Activated CD4-positive, alpha-beta memory T cell treated with anti-CD3 and anti-CD28 coated beads for 36 hours (primary cell): ENCODE measurements at regions not wholly inside any gene's neighbourhood (a gene's known extent, or its start where the extent isn't known, plus 50 kb on each side); places are given as distances from the start of the nearest gene placed in this dataset.

Experiments
- CTCF ChIA-PET: fragments of 350-600 bp; sonication (Branson Sonifier 250); formaldehyde crosslinking; loops from one replicate; lab custom pipeline; 2021; ENCODE audit warnings: antibody characterized with exemption, inconsistent platforms; lab: Charles Lee
- POLR2A ChIA-PET: fragments of 350-600 bp; sonication (Branson Sonifier 250); formaldehyde crosslinking; loops from one replicate; lab custom pipeline; 2021; ENCODE audit warnings: antibody characterized with exemption; lab: Charles Lee
- DNase-seq: peaks from one replicate; pipeline ENCODE4 v3.0.0-alpha.2; 2020
- H3K27ac Mint-ChIP-seq: one replicate; pipeline ENCODE4 v1.8.0; 2021; ENCODE audit warnings: mixed read lengths
- H3K27me3 Mint-ChIP-seq: one replicate; pipeline ENCODE4 v1.8.0; 2021; ENCODE audit warnings: mixed read lengths
- H3K36me3 Mint-ChIP-seq: one replicate; pipeline ENCODE4 v1.8.0; 2021; ENCODE audit warnings: mixed read lengths
- H3K4me1 Mint-ChIP-seq: one replicate; pipeline ENCODE4 v1.8.0; 2021; ENCODE audit warnings: low read depth, mixed read lengths
- H3K4me3 Mint-ChIP-seq: one replicate; pipeline ENCODE4 v1.8.0; 2021; ENCODE audit warnings: mild to moderate bottlenecking, mixed read lengths
- H3K9me3 Mint-ChIP-seq: one replicate; pipeline ENCODE4 v1.8.0; 2021; ENCODE audit warnings: mixed read lengths
- intact Hi-C: fragments of 100-400 bp; cut with micrococcal nuclease; formaldehyde crosslinking; loops from one replicate; pipeline ENCODE4 v1.15.1; 2023

DNA sequence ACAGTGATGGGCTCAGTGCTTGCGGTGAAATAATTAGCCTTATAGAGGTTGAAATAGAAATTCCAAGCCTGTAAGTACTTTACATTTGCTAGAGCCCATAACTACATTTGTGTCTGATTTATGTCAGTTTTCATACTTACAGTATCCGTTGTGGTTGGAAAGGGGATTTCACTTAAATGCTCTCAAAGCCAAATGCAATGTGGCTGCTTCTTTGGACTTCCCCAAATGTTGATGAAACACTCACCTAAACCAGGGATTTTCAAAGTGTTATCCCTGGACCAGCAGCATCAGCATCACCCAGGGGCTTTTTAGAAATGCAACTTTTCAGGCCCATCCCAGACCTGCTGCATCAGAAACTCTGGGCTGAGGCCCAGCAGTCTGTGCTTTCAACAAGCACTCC, 378.7 kb downstream of the MCTP2 start:
- H3K4me3 Mint-ChIP-seq: no peak overlapping the region
- H3K4me1 Mint-ChIP-seq: peaks cover 10% of the 10 kb centered on the region
- no peak overlapping the region for H3K27ac Mint-ChIP-seq
- intact Hi-C loops: loop anchor here (1.0 kb wide), 1 partner anchor 26 kb away; no protein-coding TSS in a partner anchor
- H3K36me3 Mint-ChIP-seq: no peaks in the 10 kb centered on the region
- H3K9me3 Mint-ChIP-seq: no peaks in the 10 kb centered on the region
- peaks cover 33% of the 10 kb centered on the region for H3K27me3 Mint-ChIP-seq
- no peak for DNase-seq
- CTCF ChIA-PET: no interaction called here
- POLR2A ChIA-PET: no interaction called here

DNA sequence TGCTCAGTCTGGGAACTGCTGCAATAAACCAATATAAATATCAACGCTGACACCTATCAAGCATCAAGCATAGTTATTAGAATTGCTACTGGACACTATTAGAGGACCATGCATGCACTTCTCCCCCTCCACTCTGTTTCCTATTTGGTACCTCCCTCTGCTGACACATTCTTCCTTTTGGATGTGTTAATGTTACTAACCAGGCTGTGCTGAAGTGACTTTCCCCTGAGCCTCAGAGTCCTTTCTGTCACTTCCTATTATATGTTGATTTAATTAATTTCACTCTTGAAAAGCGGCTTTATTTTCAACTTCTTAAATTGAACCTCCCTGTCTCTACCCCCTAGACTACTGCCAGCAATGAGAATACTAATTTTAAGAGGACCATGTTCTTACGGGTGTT, 379.1 kb downstream of the MCTP2 start:
- no peaks in the 10 kb centered on the region for H3K9me3 Mint-ChIP-seq
- H3K36me3 Mint-ChIP-seq: no peaks in the 10 kb centered on the region
- H3K27ac Mint-ChIP-seq: no peak overlapping the region
- H3K4me3 Mint-ChIP-seq: no peak overlapping the region
- intact Hi-C loops: loop anchor here (1.0 kb wide), 1 partner anchor 26 kb away; no protein-coding TSS in a partner anchor
- DNase-seq: no peak
- peaks cover 29% of the 10 kb centered on the region for H3K27me3 Mint-ChIP-seq
- ChIA-PET POLR2A (no interaction called here), CTCF (no interaction called here)
- H3K4me1 Mint-ChIP-seq: peaks cover 10% of the 10 kb centered on the region

DNA sequence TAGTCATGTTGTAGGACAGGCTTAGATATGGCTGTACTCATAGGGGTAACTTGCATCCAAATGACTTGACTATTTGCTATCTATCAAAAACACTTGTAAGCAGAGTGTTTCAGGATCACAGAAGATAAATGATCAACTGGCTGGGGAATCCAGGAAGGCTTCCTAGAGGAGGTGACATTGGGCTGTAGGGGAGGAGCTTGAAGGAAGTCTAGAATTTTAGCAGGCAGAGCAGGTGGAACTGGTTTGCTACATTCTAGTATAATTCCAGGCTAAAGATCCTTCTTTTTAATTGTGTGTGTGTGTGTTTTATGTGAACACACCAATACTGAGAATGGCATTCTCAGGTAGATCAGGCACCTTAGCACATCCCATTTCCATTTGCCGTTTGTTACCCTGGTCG, 380.3 kb downstream of the MCTP2 start:
- intact Hi-C loops: no loop called here
- no peaks in the 10 kb centered on the region for H3K9me3 Mint-ChIP-seq
- CTCF ChIA-PET: no interaction called here
- H3K4me1 Mint-ChIP-seq: peaks cover 10% of the 10 kb centered on the region
- H3K27me3 Mint-ChIP-seq: peaks cover 21% of the 10 kb centered on the region
- no peak overlapping the region for H3K27ac Mint-ChIP-seq
- no peaks in the 10 kb centered on the region for H3K36me3 Mint-ChIP-seq
- DNase-seq: no peak
- POLR2A ChIA-PET: no interaction called here
- no peak overlapping the region for H3K4me3 Mint-ChIP-seq

DNA sequence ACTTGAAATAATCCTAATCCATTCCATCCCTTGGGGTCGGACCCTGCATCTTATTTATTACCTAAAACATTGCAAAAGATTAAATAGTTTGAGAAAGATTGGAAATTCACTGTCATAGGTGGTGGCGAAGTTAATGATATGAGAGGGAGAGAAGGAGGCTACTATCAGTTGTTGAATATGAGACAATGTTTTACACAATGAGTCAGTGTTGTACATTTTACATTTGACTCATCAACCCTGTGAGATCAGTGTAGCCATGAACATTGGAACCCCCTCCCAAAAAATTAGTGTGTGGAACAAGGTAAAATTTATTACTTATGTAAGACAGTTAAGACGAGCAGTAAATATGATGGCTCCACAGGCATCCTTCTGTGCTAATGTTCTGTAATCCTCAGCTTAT, 384.3 kb downstream of the MCTP2 start:
- Mint-ChIP-seq H3K36me3 (no peaks in the 10 kb centered on the region), H3K9me3 (no peaks in the 10 kb centered on the region), H3K27ac (no peak overlapping the region), H3K4me1 (no peaks in the 10 kb centered on the region), H3K27me3 (peaks cover 14% of the 10 kb centered on the region), H3K4me3 (no peak overlapping the region)
- ChIA-PET POLR2A (no interaction called here), CTCF (no interaction called here)
- no peak for DNase-seq
- intact Hi-C loops: no loop called here

DNA sequence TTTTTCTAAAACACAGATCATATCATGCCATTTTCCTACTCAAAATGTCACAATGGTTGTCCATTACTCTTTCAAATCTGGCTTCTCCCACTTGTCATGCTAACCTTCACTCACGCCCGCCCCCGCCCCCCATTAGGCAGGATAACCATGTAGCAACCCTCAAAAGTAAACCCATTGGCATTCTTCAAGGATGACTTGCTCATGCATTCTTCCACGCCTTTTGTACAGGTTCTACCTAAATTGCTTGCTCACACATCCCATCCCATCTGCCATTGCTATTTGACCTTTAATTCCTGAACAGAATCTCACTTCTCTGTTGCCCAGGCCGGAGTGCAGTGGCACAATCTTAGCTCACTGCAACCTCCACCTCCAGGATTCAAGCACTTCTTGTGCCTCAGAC, 389.3 kb downstream of the MCTP2 start:
- Mint-ChIP-seq H3K4me3 (no peak overlapping the region), H3K9me3 (no peaks in the 10 kb centered on the region), H3K27me3 (peaks cover 3% of the 10 kb centered on the region), H3K27ac (no peak overlapping the region), H3K36me3 (no peaks in the 10 kb centered on the region), H3K4me1 (no peaks in the 10 kb centered on the region)
- intact Hi-C loops: no loop called here
- no peak for DNase-seq
- ChIA-PET POLR2A (no interaction called here), CTCF (no interaction called here)

GRCh38 chr15:94621736-94622135, 390.4 kb downstream of the MCTP2 start:
- no peak overlapping the region for H3K27ac Mint-ChIP-seq
- intact Hi-C loops: no loop called here
- no peaks in the 10 kb centered on the region for H3K9me3 Mint-ChIP-seq
- H3K4me3 Mint-ChIP-seq: no peak overlapping the region
- ChIA-PET CTCF (no interaction called here), POLR2A (no interaction called here)
- DNase-seq: no peak
- peaks cover 3% of the 10 kb centered on the region for H3K27me3 Mint-ChIP-seq
- no peaks in the 10 kb centered on the region for H3K4me1 Mint-ChIP-seq
- no peaks in the 10 kb centered on the region for H3K36me3 Mint-ChIP-seq

- no peak for DNase-seq
- ChIA-PET POLR2A (no interaction called here), CTCF (no interaction called here)
- intact Hi-C loops: no loop called here
- H3K27me3 Mint-ChIP-seq: no peaks in the 10 kb centered on the region
- H3K27ac Mint-ChIP-seq: no peak overlapping the region
- peaks cover 6% of the 10 kb centered on the region for H3K4me1 Mint-ChIP-seq
- H3K36me3 Mint-ChIP-seq: no peaks in the 10 kb centered on the region
- H3K9me3 Mint-ChIP-seq: no peaks in the 10 kb centered on the region
- no peak overlapping the region for H3K4me3 Mint-ChIP-seq
These were observed 395.6 kb downstream of the MCTP2 start for GRCh38 chr15:94626949-94627348.

- DNase-seq: no peak
- intact Hi-C loops: no loop called here
- POLR2A ChIA-PET: no interaction called here
These were observed 400.2 kb downstream of the MCTP2 start for GRCh38 chr15:94631608-94632007.

GRCh38 chr15:94638183-94638582, 406.8 kb downstream of the MCTP2 start:
- CTCF ChIA-PET: no interaction called here
- H3K36me3 Mint-ChIP-seq: no peaks in the 10 kb centered on the region

More at GRCh38 chr15:94631608-94632007, 400.2 kb downstream of the MCTP2 start:
- Mint-ChIP-seq H3K4me1 (peaks cover 7% of the 10 kb centered on the region), H3K4me3 (no peak overlapping the region), H3K27me3 (no peaks in the 10 kb centered on the region), H3K36me3 (no peaks in the 10 kb centered on the region), H3K27ac (no peak overlapping the region), H3K9me3 (no peaks in the 10 kb centered on the region)
- CTCF ChIA-PET: no interaction called here

DNA sequence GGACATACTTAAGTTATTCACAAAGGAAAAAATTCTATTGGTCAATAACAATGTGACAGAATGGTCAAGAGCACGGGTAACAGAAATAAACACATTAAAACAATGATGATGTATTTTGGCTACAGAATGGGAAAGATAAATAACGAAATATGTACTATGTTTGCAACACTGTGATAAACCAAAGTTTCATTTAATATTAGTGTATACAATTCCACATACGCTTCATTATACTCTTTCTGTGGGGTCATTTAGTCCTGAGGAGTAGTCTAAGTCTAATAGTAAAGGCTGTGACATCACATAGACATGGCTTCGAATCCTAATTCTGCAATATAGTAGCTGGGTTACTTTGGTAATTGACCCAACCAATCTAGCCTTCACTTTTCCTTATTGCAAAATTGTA, 408.3 kb downstream of the MCTP2 start:
- DNase-seq: no peak
- H3K27ac Mint-ChIP-seq: no peak overlapping the region
- no peaks in the 10 kb centered on the region for H3K36me3 Mint-ChIP-seq
- H3K4me3 Mint-ChIP-seq: no peak overlapping the region
- H3K27me3 Mint-ChIP-seq: peaks cover 7% of the 10 kb centered on the region
- H3K4me1 Mint-ChIP-seq: no peaks in the 10 kb centered on the region
- ChIA-PET CTCF (no interaction called here), POLR2A (no interaction called here)
- no peaks in the 10 kb centered on the region for H3K9me3 Mint-ChIP-seq
- intact Hi-C loops: no loop called here

More at GRCh38 chr15:94638183-94638582, 406.8 kb downstream of the MCTP2 start:
- Mint-ChIP-seq H3K4me1 (no peaks in the 10 kb centered on the region), H3K9me3 (no peaks in the 10 kb centered on the region), H3K27me3 (peaks cover 7% of the 10 kb centered on the region), H3K27ac (no peak overlapping the region), H3K4me3 (no peak overlapping the region)
- POLR2A ChIA-PET: no interaction called here
- no peak for DNase-seq
- intact Hi-C loops: no loop called here

DNA sequence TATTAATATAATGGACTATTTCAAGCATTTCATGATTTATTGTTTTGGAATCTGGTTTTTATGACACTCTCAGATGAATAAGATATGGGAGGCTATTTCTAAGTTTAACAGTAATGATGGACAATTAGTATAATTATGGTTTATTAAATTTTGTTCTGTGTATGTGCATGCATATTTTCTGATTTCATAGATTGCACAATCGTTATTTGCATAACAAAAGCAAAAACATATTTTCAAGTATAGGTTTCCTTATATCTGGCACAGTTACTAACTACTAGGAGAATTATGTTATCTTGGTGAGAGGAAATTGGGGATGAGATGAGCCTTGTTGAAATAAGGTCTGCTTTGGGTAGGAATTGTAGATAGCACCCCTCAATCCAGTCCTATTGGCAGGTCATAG, 413.1 kb downstream of the MCTP2 start:
- intact Hi-C loops: no loop called here
- Mint-ChIP-seq H3K4me1 (no peaks in the 10 kb centered on the region), H3K4me3 (no peak overlapping the region), H3K36me3 (no peaks in the 10 kb centered on the region), H3K27ac (no peak overlapping the region), H3K27me3 (peaks cover 5% of the 10 kb centered on the region), H3K9me3 (no peaks in the 10 kb centered on the region)
- no peak for DNase-seq
- CTCF ChIA-PET: no interaction called here
- POLR2A ChIA-PET: no interaction called here

DNA sequence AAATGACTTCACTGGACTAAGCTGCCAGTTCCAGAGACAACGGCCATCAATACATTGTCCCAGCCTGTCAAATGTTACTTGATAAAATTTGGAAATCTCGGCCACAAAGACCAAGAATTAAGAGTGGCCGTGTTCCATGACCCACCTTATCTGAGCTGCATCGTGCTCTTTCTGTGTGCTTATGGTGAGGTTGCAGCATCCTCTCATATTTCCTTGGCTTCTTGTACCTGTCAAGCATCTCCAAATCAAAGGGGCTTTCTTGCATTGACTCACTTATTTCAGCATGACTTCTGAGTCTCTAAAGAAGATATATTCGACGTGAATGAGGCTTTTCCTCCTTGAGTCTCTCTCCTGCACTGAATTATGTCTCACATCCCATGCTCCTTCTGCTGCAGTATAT, 421.7 kb downstream of the MCTP2 start:
- POLR2A ChIA-PET: no interaction called here

GRCh38 chr15:94655249-94655880, 424.0 kb downstream of the MCTP2 start:
- no peaks in the 10 kb centered on the region for H3K36me3 Mint-ChIP-seq
- no peak overlapping the region for H3K27ac Mint-ChIP-seq
- intact Hi-C loops: no loop called here
- no peak overlapping the region for H3K4me3 Mint-ChIP-seq
- H3K4me1 Mint-ChIP-seq: no peaks in the 10 kb centered on the region
- ChIA-PET POLR2A (no interaction called here), CTCF (interaction anchor here (1.6 kb wide), 1 partner anchor 14 kb away, joined by 4 read pairs; no protein-coding TSS in a partner anchor)
- no peaks in the 10 kb centered on the region for H3K9me3 Mint-ChIP-seq
- H3K27me3 Mint-ChIP-seq: peaks cover 4% of the 10 kb centered on the region
- DNase-seq: no peak

More for the DNA sequence above, 421.7 kb downstream of the MCTP2 start:
- H3K9me3 Mint-ChIP-seq: no peaks in the 10 kb centered on the region
- H3K4me1 Mint-ChIP-seq: no peaks in the 10 kb centered on the region
- no peak for DNase-seq
- H3K36me3 Mint-ChIP-seq: no peaks in the 10 kb centered on the region
- no peak overlapping the region for H3K27ac Mint-ChIP-seq
- CTCF ChIA-PET: no interaction called here
- peaks cover 4% of the 10 kb centered on the region for H3K27me3 Mint-ChIP-seq
- intact Hi-C loops: no loop called here
- H3K4me3 Mint-ChIP-seq: no peak overlapping the region
